Duodenal mucosa (tissue), 2 donors: ENCODE measurements at regions not wholly inside any gene's neighbourhood (a gene's known extent, or its start where the extent isn't known, plus 50 kb on each side); places are given as distances from the start of the nearest gene placed in this dataset.

Experiments used
- H3K27ac ChIP-seq: one replicate; pipeline ENCODE4 v1.7.0; 2013; ENCODE audit warnings: low read depth, low read length
- H3K27me3 ChIP-seq, 2 donors: one replicate each; pipeline ENCODE4 v1.7.0; 2013; ENCODE audit warnings: low read length in 2 of 2, control low read depth in 1 of 2; ENCODE audit not compliant: insufficient read depth in 2 of 2, control insufficient read depth in 1 of 2
- H3K36me3 ChIP-seq, 2 donors: one replicate each; pipeline ENCODE4 v1.7.0; 2013; ENCODE audit warnings: low read length in 2 of 2, control low read depth in 1 of 2; ENCODE audit not compliant: insufficient read depth in 2 of 2, control insufficient read depth in 1 of 2
- H3K4me1 ChIP-seq, 2 donors: one replicate each; pipeline ENCODE4 v1.7.0; 2013; ENCODE audit warnings: low read length in 2 of 2, control low read depth in 1 of 2; ENCODE audit not compliant: insufficient read depth in 2 of 2, control insufficient read depth in 1 of 2
- H3K4me3 ChIP-seq, 2 donors: one replicate each; pipeline ENCODE4 v1.7.0; 2013; ENCODE audit warnings: low read length in 2 of 2, low read depth in 1 of 2
- H3K9ac ChIP-seq, 2 donors: one replicate each; pipeline ENCODE4 v1.7.0; 2013; ENCODE audit warnings: low read length in 2 of 2, low read depth in 1 of 2
- H3K9me3 ChIP-seq, 2 donors: one replicate each; pipeline ENCODE4 v1.7.0; 2013; ENCODE audit warnings: low read length in 2 of 2, control low read depth in 1 of 2; ENCODE audit not compliant: control insufficient read depth in 1 of 2

DNA sequence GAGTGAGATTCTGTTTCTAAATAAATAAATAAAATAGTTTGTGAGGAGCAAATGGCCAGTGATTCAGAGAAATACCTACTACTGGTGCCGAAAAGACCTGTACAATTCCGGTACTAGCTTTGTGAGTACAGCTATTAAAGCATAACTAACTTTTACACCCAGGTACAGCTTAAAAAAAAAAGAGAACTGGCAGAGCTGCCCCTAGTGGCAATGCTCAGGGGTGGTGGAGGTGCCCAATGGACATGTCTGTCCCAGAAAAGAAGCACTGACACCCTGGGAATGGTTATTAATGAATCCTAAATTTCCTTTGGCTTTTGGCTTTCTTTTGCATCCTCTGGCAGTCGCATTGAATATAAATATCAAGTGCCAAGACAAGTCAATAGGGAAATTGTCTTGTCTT is 87.0 kb downstream of the LIPG start:
- Histone ChIP-seq H3K4me1 (peaks cover 14 to 22% of the 10 kb centered on the region in 2 donors), H3K27me3 (no peaks in the 10 kb centered on the region), H3K9me3 (no peaks in the 10 kb centered on the region), H3K27ac (no peak overlapping the region), H3K9ac (no peak overlapping the region), H3K36me3 (no peaks in the 10 kb centered on the region), H3K4me3 (no peak overlapping the region)
